Central memory CD4-positive, alpha-beta T cell (primary cell): ENCODE measurements at regions not wholly inside any gene's neighbourhood (a gene's known extent, or its start where the extent isn't known, plus 50 kb on each side); places are given as distances from the start of the nearest gene placed in this dataset.

Experiments
- DNase-seq: peaks from one replicate; pipeline ENCODE4 v3.0.0; 2022

DNA sequence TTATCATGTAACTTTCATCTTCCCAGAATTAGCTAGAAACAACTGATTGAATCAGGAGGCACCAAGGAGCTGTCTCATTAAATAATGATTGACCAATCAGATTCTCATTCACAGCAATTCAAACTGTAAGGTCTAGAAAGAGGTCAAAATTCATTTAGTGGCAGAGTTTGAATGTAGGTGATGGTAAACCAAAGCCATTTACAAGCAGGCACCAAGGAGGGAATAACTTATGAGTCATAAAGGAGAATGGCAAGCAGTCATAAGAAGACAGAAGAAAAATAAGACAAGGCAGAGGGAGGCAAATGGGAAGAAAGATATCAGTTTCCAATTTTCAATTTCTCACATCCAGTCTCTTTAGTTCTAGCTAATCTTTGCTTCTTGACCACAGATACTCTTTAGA, 52.9 kb upstream of the DEFB112 start:
- DNase-seq, result no peak

DNA sequence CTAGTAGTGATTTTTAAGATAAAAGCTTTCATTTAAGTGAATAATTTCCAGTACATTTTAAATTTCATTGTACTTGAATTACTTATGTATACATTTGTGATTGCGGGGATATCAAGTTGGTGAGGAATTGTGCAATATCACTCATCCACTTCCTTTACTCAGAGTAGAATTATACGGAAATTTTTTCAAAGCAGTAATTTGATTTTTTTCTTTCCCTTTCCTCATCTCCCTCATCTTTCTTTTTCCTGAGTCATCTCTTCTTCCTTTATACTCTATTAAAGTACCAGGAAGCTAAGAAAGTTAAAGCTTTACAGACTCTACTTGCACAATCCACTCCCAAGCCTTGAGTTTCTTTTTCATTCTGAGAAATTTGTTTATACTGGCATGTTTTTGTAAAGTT, 60.9 kb upstream of the DEFB112 start:
- no peak for DNase-seq

DNA sequence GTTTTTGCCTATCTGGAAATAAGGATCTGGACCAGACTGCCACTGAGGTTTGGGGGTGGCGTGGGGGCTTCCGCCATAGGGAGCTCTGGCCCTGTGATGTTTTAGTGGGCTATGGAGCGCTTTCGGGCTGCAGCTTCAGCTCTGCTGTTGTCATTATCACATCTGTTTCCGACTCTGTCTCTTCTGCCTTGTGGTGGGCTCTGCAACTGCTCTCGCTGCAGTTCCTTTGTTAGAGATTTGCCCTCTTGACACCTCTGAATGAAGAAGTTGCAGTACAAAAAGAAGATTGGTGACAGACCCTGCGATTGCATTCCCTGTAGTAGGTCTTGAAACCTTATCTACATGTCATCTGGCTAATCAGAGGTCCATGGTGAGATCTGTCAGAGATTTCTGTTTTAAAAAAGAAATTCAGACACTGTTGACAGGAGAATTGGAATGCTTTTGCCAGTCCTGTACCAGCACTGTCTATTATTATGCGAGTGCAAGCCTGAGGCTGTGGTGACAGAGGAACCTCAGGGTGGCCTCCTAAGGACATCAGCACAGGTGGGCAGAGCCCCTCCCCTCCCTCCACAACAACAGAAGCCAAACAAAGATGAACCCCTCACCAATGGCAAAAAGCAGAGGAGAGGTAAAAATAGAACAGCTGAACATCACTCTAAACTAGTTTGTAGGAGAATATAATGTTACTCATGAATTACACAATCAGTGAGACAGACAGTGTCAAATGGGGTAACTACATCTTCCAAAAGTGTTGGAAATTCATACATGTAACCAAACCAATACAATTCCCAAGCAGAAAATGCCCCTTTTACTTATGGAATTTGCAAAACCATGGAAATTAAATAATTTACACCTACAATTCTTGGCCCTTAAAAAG, 63.5 kb upstream of the DEFB112 start:
- no peak for DNase-seq

DNA sequence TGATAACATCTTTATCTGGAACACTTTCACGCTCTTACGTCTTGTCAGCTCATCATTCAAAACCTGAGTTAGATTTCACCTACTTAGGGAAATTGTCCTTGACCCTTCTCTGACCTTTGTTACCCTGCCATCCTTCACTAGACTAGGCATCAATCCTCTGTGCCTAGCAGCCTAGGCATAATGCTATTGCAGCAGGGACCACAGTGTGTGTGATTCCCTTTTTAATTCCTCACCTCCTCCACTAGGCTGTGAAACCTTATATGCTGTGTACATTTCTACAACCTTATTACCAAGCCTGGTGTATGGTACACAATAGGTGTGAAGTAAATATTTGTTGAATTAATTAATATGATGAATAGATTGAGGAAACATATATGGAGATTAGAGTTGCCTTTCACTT, 66.7 kb upstream of the DEFB112 start:
- DNase-seq, result no peak

DNA sequence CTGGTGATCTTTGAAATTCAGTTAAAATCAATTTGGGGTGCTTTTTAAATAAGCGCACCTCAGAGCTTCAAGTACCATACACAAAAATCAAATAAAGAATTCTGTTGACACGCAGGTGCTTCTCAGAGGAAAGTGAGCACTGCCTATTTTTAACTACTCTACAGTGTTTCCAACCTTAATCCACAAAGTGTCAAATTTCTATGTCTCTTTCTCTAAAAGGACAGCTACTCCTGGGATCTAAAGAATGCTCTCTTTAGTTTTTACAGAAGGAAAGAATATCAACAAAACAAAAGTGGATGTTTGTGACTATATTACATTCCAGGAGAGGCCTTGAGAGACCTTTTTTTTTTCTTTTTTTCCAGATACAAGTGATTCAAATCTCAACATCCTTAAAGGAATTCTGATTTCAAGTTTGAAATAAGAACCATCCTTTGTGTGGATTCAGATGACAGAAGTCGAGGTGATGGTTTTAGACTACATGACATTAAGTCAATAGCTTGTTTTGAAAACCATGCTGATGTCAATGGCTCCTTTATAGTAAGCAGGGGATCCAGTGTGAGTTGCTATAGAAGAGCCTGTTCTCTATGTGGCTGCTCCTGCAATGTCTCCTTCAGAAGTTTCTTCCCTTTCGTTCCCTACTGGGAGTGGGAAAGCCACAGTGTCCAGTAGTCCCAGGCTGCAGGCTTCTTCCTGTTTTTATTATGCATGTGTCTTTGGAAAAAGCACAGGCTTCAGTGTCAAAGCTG, 67.2 kb upstream of the DEFB112 start:
- DNase-seq, result no peak

DNA sequence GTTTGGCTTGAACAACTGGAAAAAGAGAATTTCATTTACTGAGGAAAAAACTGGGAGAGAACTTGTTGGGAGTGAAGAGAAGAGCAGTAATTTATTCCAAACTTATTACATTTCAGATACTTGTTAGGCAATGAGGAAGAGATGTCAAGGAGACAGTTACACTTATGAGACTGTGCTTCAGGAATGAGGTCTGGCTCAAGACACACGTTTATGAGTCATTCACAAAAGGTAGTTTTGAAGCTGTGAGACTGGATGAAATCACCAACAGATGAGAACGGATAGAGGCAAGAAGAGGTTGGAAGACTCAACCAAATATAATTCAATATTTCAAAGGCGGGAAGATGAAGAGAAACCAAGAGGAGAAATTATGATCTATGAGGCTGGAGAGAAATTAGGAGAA, 70.6 kb upstream of the DEFB112 start:
- no peak for DNase-seq

DNA sequence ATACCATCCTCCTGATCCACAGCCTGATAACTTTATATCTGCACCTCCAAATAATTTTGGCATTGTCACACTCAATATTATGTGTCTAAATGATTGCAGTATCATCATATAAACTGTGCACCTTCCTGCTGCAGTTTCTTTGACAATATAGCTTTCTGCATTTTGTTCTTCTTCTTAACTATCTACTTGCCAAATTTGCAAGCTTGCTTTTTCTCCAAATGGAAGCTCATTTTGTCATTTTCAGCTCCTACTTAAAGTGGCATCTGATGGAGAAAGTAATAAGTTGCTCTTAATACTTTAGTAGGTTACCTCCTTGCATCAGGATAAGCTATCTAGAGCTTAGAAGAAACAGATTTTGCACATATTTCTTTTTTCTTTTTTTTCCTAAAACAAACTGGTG, 74.0 kb upstream of the DEFB112 start:
- DNase-seq, result no peak

DNA sequence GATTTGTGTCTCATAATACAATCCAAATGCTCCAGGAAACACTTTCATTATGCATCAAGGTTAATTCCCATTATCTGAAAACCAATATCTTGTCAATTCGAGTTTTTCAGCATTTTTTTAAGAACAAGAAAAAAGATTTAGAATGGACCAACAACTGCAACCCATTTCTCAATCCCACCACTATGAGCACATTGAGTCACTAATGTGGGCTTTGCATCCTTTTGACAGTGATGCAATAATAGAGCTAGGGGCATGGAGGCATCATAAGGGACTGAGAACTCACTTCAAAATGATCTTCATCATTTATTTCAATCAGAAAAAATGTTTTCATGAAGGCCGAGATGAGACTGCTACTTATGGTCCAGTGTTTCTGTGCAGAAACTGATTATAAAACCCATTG, 74.8 kb upstream of the DEFB112 start:
- no peak for DNase-seq

DNA sequence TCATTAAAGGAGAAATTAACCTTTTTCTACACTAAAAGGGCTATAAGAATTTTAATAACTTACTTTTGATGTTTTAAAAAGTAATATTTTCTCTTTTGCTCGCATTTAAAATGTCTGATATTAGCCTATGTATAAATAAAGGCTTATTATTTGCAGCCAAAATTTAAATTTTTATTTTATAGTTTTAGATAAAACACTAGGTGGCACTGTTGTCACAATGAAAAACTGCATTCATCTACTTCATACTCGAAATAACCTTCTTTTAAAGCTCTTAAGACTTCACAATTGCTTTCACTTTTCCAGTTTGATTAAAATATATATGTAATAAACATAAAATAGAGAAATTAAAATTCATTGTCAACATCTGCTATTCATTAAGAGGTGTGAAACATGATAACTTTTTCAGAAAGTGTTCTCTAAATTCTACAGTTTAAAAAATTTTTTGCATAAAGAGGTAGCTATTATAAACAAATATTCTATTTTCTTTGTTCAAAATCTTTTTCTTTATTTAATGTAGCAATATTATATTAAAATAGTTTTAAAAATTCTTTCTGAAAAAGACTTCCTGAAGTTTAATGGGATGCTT, 78.8 kb upstream of the DEFB112 start:
- no peak for DNase-seq

DNA sequence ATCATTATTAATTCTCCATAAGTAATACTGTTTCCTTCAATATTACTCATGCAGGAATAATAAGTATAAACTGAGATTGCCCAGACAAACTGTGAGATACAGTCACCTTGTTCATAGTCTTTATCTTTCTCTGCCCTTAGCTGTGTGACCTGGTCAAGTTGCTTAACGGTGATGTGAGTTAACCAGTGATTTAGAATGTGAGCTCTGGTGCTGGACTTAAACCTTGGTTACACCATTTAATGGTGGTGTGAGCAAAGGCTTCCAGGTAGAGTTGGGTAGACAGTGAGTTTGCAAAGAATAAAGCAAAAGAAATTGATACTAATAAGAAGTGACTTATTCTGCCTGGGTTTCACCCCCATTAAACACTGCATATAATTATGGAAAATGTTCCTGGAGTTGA, 86.2 kb upstream of the DEFB112 start:
- no peak for DNase-seq

DNA sequence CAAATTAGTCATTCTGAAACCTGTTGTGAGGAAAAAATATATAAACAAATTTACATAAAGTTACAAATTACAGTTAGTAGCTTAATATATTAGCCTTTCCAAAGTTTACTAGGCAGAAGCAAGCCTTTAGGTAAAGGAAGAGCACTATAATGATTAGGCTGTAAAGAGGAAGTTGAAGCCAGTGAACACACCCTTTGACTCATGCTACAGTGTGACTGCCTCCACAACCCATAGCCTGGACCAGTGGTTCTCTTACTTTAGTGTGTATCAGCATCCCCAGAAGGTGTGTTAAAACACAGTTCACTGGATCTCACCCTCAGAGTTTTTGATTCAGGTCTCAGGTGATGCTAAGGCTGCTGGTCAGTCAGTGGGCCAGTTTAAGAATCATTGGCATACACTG, 91.4 kb upstream of the DEFB112 start:
- no peak for DNase-seq

DNA sequence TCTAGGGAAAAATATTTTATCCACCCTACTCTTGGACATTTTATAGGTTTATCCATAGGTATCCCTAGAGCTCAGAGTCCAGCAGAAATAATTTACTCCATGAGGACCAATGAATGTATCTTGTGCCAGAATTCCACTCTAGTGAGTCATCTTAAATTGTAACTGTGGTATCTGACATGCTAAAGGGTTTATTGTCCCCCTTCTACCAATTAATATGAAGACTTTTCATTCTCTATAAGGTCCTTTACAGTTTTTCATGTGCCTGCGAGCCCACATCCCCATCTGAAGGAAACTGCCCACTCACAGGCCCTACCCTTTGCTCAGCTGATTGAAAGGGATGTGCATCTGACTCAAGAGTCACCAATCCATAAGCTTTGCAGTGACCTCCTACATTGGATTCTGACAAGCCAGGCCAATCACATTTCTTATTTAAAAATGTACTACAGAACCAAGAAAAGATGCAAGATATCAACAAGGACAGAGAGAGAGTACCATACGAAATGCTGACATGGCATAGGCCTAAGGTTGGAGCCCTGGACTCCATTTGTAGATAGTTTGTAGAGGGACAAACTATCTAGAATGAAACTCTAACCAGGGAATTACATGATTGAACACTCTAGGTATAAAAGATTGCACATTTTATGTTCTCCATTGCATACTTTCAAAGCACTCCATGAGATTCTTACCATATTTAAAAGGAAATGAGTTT, 93.4 kb upstream of the DEFB112 start:
- DNase-seq, result no peak

DNA sequence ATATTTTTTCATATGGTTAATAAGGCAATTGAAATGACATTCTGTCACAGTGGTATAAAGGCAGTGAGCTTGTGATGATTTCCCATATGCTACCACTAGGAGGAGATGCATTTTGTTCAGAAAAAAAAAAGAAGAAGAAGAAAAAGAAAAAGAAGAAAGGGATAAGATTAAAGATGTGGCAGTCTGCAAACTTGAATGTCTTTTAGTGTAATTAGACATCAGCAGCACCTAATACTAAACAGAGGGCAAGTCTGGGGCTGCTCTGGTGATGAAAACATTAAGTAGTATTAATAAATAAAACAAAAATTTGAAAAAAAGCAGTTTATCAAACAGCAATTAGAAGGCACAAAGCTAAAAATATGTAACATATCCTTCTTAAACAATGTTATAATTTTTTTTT, 95.4 kb upstream of the DEFB112 start:
- DNase-seq, result no peak

DNA sequence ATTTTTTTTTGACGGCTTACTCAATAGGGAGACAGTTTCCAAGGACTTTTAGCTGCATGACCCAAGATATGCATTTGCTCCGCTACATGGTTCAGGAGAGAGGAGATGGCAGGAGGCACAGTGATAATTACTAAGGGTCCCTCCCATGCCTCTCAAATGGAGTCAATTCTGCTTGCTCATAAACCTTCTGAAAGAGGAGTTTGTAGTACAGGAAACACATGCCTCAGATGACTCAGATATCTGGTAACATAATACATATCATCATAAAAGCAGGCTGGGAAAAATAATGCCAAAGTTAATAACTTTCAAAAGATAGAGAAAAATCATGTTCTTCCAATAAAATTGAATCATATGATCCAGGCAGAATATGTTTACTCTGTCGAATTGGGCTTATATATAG, 97.6 kb upstream of the DEFB112 start:
- no peak for DNase-seq

DNA sequence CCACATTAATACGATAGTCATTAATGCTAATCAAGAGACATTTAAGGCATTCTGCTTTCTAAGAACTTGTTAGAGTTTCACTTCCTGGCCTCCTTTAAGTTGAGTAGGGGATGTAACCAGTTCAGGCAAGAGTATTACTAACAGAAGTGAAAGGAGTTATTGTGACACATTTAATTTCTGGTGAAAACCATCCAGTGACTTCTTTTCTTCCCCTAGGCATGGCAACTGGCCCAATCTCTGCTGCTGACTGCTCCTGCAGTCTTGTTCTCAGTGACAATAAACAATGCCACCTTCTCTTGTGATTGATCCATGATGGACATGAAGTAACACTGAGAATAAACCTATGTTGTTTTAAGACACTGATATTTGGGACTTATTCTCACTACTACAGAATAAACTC, 130.9 kb upstream of the DEFB112 start:
- DNase-seq, result no peak

DNA sequence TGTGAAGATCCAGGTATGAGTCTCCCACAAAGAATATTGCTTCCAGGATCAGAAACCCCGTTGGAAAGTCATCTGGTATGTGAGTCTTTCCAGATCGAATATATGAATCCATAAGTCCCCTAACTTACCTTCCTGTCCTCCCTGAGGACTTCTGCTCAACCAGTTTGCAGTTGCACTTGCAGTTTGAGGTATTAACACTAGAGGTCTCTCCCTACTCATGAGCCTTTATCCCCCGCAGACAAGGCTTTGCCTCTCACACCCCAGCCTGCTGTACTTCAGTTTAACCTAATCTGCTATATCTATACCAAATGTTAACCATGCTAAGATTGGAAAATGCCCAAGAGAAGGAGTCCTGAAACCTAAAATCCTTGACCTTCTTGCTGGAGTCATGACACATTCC, 135.3 kb upstream of the DEFB112 start:
- no peak for DNase-seq

DNA sequence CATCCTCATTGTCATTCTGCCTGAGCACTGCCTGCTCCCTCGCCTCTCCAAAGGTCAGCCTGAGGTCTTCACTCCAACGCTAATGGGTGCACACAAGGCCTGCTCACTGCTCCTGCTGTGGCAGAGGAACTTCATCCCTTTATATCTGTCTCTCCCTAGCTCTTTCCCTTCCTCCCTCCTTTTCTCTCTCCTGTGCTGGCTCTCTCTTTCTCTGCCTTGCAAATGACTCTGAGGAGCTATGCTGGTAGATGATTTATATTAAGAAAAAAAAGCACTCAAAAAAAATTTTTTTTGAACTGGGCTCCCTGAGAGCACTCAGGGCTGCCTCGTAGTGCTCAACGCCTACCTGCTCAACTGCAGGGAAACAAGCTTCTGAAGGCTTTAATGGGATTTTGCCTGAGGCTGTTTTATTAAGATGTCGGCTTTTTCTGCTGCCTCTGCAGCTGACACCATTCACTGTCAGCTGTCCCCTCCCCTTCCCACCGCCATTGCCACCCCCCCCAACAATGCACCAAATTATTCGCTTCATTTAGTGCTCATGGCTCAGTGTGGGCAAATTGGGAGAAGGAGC, 137.7 kb upstream of the DEFB112 start:
- no peak for DNase-seq

DNA sequence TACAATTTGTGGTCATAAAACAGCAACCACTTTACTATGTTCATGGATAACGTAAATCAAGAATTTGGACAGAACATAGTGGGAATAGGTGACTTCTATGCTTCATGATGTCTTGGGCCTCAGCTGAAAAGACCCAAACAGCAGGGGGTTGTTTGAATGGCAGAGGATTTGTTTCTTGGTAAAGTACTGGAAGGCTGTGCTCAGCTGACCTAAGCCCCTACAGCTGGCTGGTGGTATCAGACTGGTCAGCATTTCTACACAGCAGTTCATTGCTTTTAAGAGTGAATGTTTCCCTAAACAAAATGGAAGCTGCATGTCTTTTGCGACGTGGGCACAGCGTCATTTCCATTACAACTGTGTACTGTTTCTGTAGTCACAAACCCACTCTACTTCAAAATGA, 148.5 kb upstream of the DEFB112 start:
- DNase-seq, result no peak

DNA sequence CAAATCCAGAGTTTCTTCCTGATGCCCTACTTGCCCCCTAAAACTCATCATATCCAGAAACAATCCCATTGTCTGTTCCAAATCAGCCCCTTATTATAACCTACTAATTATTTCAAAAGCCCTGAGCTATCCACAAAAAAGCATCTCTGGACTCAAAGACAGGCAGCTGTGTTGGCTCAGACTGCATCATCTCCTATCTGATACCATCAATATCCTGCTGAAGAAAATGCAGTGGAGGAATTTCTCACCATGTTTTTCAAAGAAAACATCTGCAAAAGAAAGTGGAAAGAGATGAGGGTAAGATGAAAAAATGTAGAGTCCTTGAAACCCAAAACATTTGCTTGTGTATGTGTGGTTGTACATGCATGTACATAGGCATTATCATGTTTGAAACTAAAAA, 153.0 kb upstream of the DEFB112 start:
- DNase-seq, result no peak

DNA sequence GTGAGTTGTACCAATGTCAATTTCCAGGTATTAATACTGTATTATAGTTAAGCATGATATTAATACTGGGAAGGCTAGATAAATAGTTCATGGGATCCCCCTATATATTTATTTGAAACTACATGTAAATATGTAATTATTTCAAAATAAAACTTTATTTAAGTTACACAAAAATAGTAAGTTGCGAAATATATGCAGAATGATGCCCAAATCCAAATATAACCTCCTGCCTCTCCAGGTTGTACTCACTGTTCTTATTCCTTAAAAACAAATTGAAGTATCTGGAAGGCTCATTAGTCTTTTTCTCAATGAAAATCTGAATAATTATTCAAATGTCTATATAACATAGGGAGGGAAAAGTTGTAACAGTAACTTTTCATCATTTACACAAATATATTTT, 161.9 kb upstream of the DEFB112 start:
- no peak for DNase-seq

DNA sequence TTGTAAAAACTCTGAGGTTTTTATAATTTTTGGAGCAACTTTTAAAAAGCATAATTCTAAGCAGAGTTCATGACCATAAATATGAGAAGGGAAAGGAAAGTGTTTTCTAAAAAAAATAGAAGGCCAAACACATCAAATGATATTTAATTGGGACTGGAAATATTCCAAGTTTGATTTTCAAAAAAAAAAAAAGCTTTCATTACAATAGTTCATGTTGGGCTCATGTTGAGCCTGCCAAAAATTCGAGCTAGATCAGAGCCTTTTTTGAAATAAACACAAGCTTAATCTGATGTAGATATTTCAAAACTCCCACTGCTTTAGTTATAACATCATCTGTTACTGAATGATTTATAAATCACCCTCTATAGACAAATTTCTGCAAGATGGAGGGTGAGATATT, 163.4 kb upstream of the DEFB112 start:
- DNase-seq, result no peak

DNA sequence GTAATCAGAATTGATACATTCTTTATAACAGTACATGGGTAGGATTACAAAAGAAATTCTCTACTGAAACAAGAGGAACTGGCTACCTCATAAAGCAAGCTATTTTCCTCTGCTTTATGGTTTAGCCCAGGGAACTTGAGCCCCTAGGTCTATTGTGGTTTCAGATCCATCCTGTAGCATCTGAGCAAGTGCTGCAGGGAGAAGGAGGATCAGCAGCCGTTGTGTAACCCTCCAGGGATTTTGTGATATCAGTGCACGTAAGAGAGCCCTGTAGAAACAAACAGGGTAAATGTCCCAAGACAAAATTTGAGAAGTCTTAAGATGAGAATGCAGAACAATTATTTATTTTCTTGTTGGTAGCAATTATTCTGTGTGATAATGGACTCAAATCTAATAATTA, 165.2 kb upstream of the DEFB112 start:
- DNase-seq, result no peak

DNA sequence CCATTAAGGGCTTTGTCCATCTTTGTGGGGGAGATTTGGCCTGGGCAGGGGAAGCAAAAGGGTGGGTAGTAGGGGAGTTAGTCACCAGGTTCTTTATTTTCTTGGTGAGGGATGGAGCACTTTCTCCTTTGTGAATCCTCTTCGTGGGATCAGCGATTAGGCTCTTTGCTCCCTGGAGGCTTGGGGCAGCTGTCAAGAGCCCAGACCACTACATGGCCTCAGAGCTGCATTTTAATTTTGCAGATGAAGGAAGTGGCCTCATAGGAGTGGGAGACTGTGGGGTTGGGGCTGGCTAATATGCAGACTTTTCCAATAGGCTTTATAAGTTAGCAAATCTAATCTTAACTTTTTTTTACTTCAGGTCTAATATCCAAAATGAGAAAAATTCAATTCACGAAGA, 168.1 kb upstream of the DEFB112 start:
- DNase-seq, result no peak
